ENCODE measurements at regions not wholly inside any gene's neighbourhood (a gene's known extent, or its start where the extent isn't known, plus 50 kb on each side); places are given as distances from the start of the nearest gene placed in this dataset.

GRCh38 chr2:40760071-40760666 lies 308.3 kb upstream of the SLC8A1 start:
- no peak overlapping the region for H2AFZ ChIP-seq (ENCODE audit: insufficient read depth, low read length, poor library complexity)
- H3K9me3 ChIP-seq (ENCODE audit: insufficient read depth, low read depth, low read length): no peaks in the 10 kb centered on the region
- no peak overlapping the region for H3K9ac ChIP-seq (ENCODE audit: low read length)
- no peaks in the 10 kb centered on the region for H3K79me1 ChIP-seq (ENCODE audit: low read length)
- H3K27ac ChIP-seq (ENCODE audit: low read depth, low read length): no peak overlapping the region
- no peak overlapping the region for H2AK5ac ChIP-seq (ENCODE audit: low read length)
- no peak overlapping the region for H3K14ac ChIP-seq (ENCODE audit: low read length)
- no peaks in the 10 kb centered on the region for H3K79me2 ChIP-seq (ENCODE audit: control insufficient read depth, insufficient read depth, low read length, poor library complexity)
- DNase-seq: peak; percentile 27 to 69
- no peaks in the 10 kb centered on the region for H3K27me3 ChIP-seq (ENCODE audit: insufficient read depth, low read length)
- H4K8ac ChIP-seq (ENCODE audit: low read depth, low read length): no peak overlapping the region
- no peak overlapping the region for H2BK5ac ChIP-seq (ENCODE audit: low read depth, low read length, poor library complexity)
- H3K4me2 ChIP-seq (ENCODE audit: low read length): no peak overlapping the region
- H4K12ac ChIP-seq (ENCODE audit: low read depth, low read length): no peak overlapping the region
- no peak overlapping the region for H3K4me3 ChIP-seq (ENCODE audit: low read depth, low read length)
- no CpG with 5 or more reads among the region's 5 CpGs for WGBS (ENCODE audit: extremely low coverage, insufficient coverage, insufficient read length)
- H3K18ac ChIP-seq (ENCODE audit: low read length): no peak overlapping the region
- no peak overlapping the region for H4K91ac ChIP-seq (ENCODE audit: low read depth, low read length)
- H3K23ac ChIP-seq (ENCODE audit: low read length): no peak overlapping the region
- no peaks in the 10 kb centered on the region for H3K36me3 ChIP-seq (ENCODE audit: control insufficient read depth in 1 of 2, insufficient read depth in 2 of 2, low read length in 2 of 2)
- no peak overlapping the region for H2BK12ac ChIP-seq (ENCODE audit: low read length)
- H3K4me1 ChIP-seq (ENCODE audit: control insufficient read depth in 1 of 2, insufficient read depth in 2 of 2, low read length in 2 of 2): no peaks in the 10 kb centered on the region
- no peak overlapping the region for H2BK120ac ChIP-seq (ENCODE audit: insufficient read depth, low read length, poor library complexity)
- H3K4ac ChIP-seq (ENCODE audit: low read depth, low read length): no peak overlapping the region

GRCh38 chr2:40773291-40773690 lies 321.4 kb upstream of the SLC8A1 start:
- no peak overlapping the region for H3K9ac ChIP-seq (ENCODE audit: low read length)
- H3K4ac ChIP-seq (ENCODE audit: low read depth, low read length): no peak overlapping the region
- no peak overlapping the region for H4K12ac ChIP-seq (ENCODE audit: low read depth, low read length)
- no peaks in the 10 kb centered on the region for H3K79me1 ChIP-seq (ENCODE audit: low read length)
- no peak overlapping the region for H3K4me2 ChIP-seq (ENCODE audit: low read length)
- no peak for DNase-seq
- H4K91ac ChIP-seq (ENCODE audit: low read depth, low read length): no peak overlapping the region
- no peak overlapping the region for H2BK5ac ChIP-seq (ENCODE audit: low read depth, low read length, poor library complexity)
- no peak overlapping the region for H2AK5ac ChIP-seq (ENCODE audit: low read length)
- H3K4me3 ChIP-seq (ENCODE audit: low read depth, low read length): no peak overlapping the region
- H3K9me3 ChIP-seq (ENCODE audit: insufficient read depth, low read depth, low read length): no peaks in the 10 kb centered on the region
- no peak overlapping the region for H2BK120ac ChIP-seq (ENCODE audit: insufficient read depth, low read length, poor library complexity)
- no peak overlapping the region for H3K23ac ChIP-seq (ENCODE audit: low read length)
- no peaks in the 10 kb centered on the region for H3K79me2 ChIP-seq (ENCODE audit: control insufficient read depth, insufficient read depth, low read length, poor library complexity)
- no peak overlapping the region for H2BK12ac ChIP-seq (ENCODE audit: low read length)
- no peaks in the 10 kb centered on the region for H3K4me1 ChIP-seq (ENCODE audit: control insufficient read depth in 1 of 2, insufficient read depth in 2 of 2, low read length in 2 of 2)
- no peak overlapping the region for H4K8ac ChIP-seq (ENCODE audit: low read depth, low read length)
- no peak overlapping the region for H3K18ac ChIP-seq (ENCODE audit: low read length)
- no peak overlapping the region for H3K27ac ChIP-seq (ENCODE audit: low read depth, low read length)
- no CpG with 5 or more reads among the region's 2 CpGs for WGBS (ENCODE audit: extremely low coverage, insufficient coverage, insufficient read length)
- no peak overlapping the region for H2AFZ ChIP-seq (ENCODE audit: insufficient read depth, low read length, poor library complexity)
- no peaks in the 10 kb centered on the region for H3K36me3 ChIP-seq (ENCODE audit: control insufficient read depth in 1 of 2, insufficient read depth in 2 of 2, low read length in 2 of 2)
- H3K27me3 ChIP-seq (ENCODE audit: insufficient read depth, low read length): no peaks in the 10 kb centered on the region
- H3K14ac ChIP-seq (ENCODE audit: low read length): no peak overlapping the region

GRCh38 chr2:40783704-40784103 lies 331.8 kb upstream of the SLC8A1 start:
- no peaks in the 10 kb centered on the region for H3K79me1 ChIP-seq (ENCODE audit: low read length)
- no peak overlapping the region for H3K14ac ChIP-seq (ENCODE audit: low read length)
- no peak overlapping the region for H4K8ac ChIP-seq (ENCODE audit: low read depth, low read length)
- no peaks in the 10 kb centered on the region for H3K27me3 ChIP-seq (ENCODE audit: insufficient read depth, low read length)
- no peak overlapping the region for H2AFZ ChIP-seq (ENCODE audit: insufficient read depth, low read length, poor library complexity)
- H3K9ac ChIP-seq (ENCODE audit: low read length): no peak overlapping the region
- no peaks in the 10 kb centered on the region for H3K9me3 ChIP-seq (ENCODE audit: insufficient read depth, low read depth, low read length)
- no peak overlapping the region for H3K4me3 ChIP-seq (ENCODE audit: low read depth, low read length)
- no peaks in the 10 kb centered on the region for H3K4me1 ChIP-seq (ENCODE audit: control insufficient read depth in 1 of 2, insufficient read depth in 2 of 2, low read length in 2 of 2)
- H3K18ac ChIP-seq (ENCODE audit: low read length): no peak overlapping the region
- H3K79me2 ChIP-seq (ENCODE audit: control insufficient read depth, insufficient read depth, low read length, poor library complexity): no peaks in the 10 kb centered on the region
- no peak overlapping the region for H3K23ac ChIP-seq (ENCODE audit: low read length)
- no peak overlapping the region for H4K91ac ChIP-seq (ENCODE audit: low read depth, low read length)
- no peak for DNase-seq
- no peaks in the 10 kb centered on the region for H3K36me3 ChIP-seq (ENCODE audit: control insufficient read depth in 1 of 2, insufficient read depth in 2 of 2, low read length in 2 of 2)
- H2BK12ac ChIP-seq (ENCODE audit: low read length): no peak overlapping the region
- H2AK5ac ChIP-seq (ENCODE audit: low read length): no peak overlapping the region
- H2BK120ac ChIP-seq (ENCODE audit: insufficient read depth, low read length, poor library complexity): no peak overlapping the region
- no peak overlapping the region for H3K4ac ChIP-seq (ENCODE audit: low read depth, low read length)
- no CpG with 5 or more reads among the region's 3 CpGs for WGBS (ENCODE audit: extremely low coverage, insufficient coverage, insufficient read length)
- H2BK5ac ChIP-seq (ENCODE audit: low read depth, low read length, poor library complexity): no peak overlapping the region
- no peak overlapping the region for H3K27ac ChIP-seq (ENCODE audit: low read depth, low read length)
- no peak overlapping the region for H4K12ac ChIP-seq (ENCODE audit: low read depth, low read length)
- no peak overlapping the region for H3K4me2 ChIP-seq (ENCODE audit: low read length)

GRCh38 chr2:40786636-40787035 lies 334.7 kb upstream of the SLC8A1 start:
- Histone ChIP-seq H2AFZ (ENCODE audit: insufficient read depth, low read length, poor library complexity) (no peak overlapping the region), H3K9me3 (ENCODE audit: insufficient read depth, low read depth, low read length) (no peaks in the 10 kb centered on the region), H3K18ac (ENCODE audit: low read length) (no peak overlapping the region), H4K91ac (ENCODE audit: low read depth, low read length) (no peak overlapping the region), H3K4ac (ENCODE audit: low read depth, low read length) (no peak overlapping the region), H4K8ac (ENCODE audit: low read depth, low read length) (no peak overlapping the region), H3K23ac (ENCODE audit: low read length) (no peak overlapping the region), H3K27ac (ENCODE audit: low read depth, low read length) (no peak overlapping the region), H2BK12ac (ENCODE audit: low read length) (no peak overlapping the region), H3K14ac (ENCODE audit: low read length) (no peak overlapping the region), H3K36me3 (ENCODE audit: control insufficient read depth in 1 of 2, insufficient read depth in 2 of 2, low read length in 2 of 2) (no peaks in the 10 kb centered on the region), H3K4me3 (ENCODE audit: low read depth, low read length) (no peak overlapping the region), H2AK5ac (ENCODE audit: low read length) (no peak overlapping the region), H2BK5ac (ENCODE audit: low read depth, low read length, poor library complexity) (no peak overlapping the region), H2BK120ac (ENCODE audit: insufficient read depth, low read length, poor library complexity) (no peak overlapping the region), H4K12ac (ENCODE audit: low read depth, low read length) (no peak overlapping the region), H3K4me1 (ENCODE audit: control insufficient read depth in 1 of 2, insufficient read depth in 2 of 2, low read length in 2 of 2) (no peaks in the 10 kb centered on the region), H3K27me3 (ENCODE audit: insufficient read depth, low read length) (no peaks in the 10 kb centered on the region), H3K79me1 (ENCODE audit: low read length) (no peaks in the 10 kb centered on the region), H3K79me2 (ENCODE audit: control insufficient read depth, insufficient read depth, low read length, poor library complexity) (no peaks in the 10 kb centered on the region), H3K4me2 (ENCODE audit: low read length) (no peak overlapping the region), H3K9ac (ENCODE audit: low read length) (no peak overlapping the region)
- WGBS (ENCODE audit: extremely low coverage, insufficient coverage, insufficient read length): no CpG with 5 or more reads among the region's 1 CpG
- DNase-seq: no peak

Data from trophoblast cell (in vitro differentiated cells and primary cell).